HCT116 (cell line): ENCODE measurements at regions not wholly inside any gene's neighbourhood (a gene's known extent, or its start where the extent isn't known, plus 50 kb on each side); places are given as distances from the start of the nearest gene placed in this dataset.

Source experiments
- TF ChIP-seq, protein P1 (sequence below), 3 experiments: fragments of 200-600 bp in 1 of 3; sonication (generic) in 1 of 3; IDR thresholded peaks in 2 of 3; conservative IDR thresholded peaks in 1 of 3; 2 replicates each; pipeline ENCODE4 v1.5.1; 2012 to 2017; ENCODE audit warnings: low read depth in 2 of 3, low read length in 2 of 3, antibody characterized with exemption in 1 of 3, borderline replicate concordance in 1 of 3, control low read depth in 1 of 3, mild to moderate bottlenecking in 1 of 3, mixed read lengths in 1 of 3, mixed run types in 1 of 3, moderate library complexity in 1 of 3; ENCODE audit not compliant: insufficient read depth in 1 of 3
- TF ChIP-seq, protein P2 (sequence below): IDR thresholded peaks from 2 replicates; pipeline ENCODE4 v1.6.1; 2012; ENCODE audit warnings: low read depth

- TF ChIP-seq, protein P1, sequence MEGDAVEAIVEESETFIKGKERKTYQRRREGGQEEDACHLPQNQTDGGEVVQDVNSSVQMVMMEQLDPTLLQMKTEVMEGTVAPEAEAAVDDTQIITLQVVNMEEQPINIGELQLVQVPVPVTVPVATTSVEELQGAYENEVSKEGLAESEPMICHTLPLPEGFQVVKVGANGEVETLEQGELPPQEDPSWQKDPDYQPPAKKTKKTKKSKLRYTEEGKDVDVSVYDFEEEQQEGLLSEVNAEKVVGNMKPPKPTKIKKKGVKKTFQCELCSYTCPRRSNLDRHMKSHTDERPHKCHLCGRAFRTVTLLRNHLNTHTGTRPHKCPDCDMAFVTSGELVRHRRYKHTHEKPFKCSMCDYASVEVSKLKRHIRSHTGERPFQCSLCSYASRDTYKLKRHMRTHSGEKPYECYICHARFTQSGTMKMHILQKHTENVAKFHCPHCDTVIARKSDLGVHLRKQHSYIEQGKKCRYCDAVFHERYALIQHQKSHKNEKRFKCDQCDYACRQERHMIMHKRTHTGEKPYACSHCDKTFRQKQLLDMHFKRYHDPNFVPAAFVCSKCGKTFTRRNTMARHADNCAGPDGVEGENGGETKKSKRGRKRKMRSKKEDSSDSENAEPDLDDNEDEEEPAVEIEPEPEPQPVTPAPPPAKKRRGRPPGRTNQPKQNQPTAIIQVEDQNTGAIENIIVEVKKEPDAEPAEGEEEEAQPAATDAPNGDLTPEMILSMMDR (IDR thresholded peaks at IDR 0.05 in 2 of 3, conservative IDR thresholded peaks at IDR 0.05 in 1 of 3; ENCODE audit: borderline replicate concordance in 1 of 3, insufficient read depth in 1 of 3, low read depth in 2 of 3, low read length in 2 of 3) = no peak
- TF ChIP-seq, protein P2, sequence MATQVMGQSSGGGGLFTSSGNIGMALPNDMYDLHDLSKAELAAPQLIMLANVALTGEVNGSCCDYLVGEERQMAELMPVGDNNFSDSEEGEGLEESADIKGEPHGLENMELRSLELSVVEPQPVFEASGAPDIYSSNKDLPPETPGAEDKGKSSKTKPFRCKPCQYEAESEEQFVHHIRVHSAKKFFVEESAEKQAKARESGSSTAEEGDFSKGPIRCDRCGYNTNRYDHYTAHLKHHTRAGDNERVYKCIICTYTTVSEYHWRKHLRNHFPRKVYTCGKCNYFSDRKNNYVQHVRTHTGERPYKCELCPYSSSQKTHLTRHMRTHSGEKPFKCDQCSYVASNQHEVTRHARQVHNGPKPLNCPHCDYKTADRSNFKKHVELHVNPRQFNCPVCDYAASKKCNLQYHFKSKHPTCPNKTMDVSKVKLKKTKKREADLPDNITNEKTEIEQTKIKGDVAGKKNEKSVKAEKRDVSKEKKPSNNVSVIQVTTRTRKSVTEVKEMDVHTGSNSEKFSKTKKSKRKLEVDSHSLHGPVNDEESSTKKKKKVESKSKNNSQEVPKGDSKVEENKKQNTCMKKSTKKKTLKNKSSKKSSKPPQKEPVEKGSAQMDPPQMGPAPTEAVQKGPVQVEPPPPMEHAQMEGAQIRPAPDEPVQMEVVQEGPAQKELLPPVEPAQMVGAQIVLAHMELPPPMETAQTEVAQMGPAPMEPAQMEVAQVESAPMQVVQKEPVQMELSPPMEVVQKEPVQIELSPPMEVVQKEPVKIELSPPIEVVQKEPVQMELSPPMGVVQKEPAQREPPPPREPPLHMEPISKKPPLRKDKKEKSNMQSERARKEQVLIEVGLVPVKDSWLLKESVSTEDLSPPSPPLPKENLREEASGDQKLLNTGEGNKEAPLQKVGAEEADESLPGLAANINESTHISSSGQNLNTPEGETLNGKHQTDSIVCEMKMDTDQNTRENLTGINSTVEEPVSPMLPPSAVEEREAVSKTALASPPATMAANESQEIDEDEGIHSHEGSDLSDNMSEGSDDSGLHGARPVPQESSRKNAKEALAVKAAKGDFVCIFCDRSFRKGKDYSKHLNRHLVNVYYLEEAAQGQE = no peak
Observed at GRCh38 chr13:97639236-97639635, 205.3 kb downstream of the RAP2A start.
